BE2C (cell line): ENCODE measurements at regions not wholly inside any gene's neighbourhood (a gene's known extent, or its start where the extent isn't known, plus 50 kb on each side); places are given as distances from the start of the nearest gene placed in this dataset.

Experiments used
- DNase-seq: peaks from one replicate; pipeline ENCODE4 v3.0.0-alpha.2; 2020
- H3K27me3 ChIP-seq: fragments of 250-450 bp; sonication (Bioruptor Pico); 2 replicates; pipeline ENCODE4 v1.5.1; 2020; ENCODE audit warnings: mild to moderate bottlenecking
- H3K36me3 ChIP-seq: fragments of 250-450 bp; sonication (Bioruptor Pico); 2 replicates; pipeline ENCODE4 v1.5.1; 2020; ENCODE audit warnings: mild to moderate bottlenecking
- H3K4me1 ChIP-seq: fragments of 250-450 bp; sonication (Bioruptor Pico); 2 replicates; pipeline ENCODE4 v1.5.1; 2020
- H3K4me3 ChIP-seq: 2 replicates; pipeline ENCODE4 v1.5.1; 2011; ENCODE audit warnings: low read depth, low read length
- H3K9me3 ChIP-seq: fragments of 250-450 bp; sonication (Bioruptor Pico); 2 replicates; pipeline ENCODE4 v1.5.1; 2020
- CTCF ChIP-seq: IDR thresholded peaks from 2 replicates; pipeline ENCODE4 v1.5.1; 2012; ENCODE audit warnings: mild to moderate bottlenecking, low read depth, low read length

DNA sequence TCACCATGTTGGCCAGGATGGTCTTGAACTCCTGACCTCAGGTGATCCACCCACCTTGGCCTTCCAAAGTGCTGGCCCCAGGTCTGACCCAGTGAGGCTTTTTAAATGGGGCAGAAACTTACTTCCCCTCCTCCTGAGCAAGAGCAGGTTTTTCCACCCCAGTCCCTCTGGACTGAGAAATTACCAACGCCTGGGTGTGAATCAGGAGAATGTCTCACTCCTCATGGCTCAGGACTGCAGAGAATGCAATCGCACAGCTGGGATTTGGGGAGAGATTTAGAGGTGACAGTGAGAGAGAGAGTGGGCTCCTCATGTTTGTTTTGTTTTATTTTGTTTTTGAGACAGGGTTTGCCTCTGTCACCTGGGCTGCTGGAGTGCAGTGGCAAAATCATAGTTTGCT lies 203.6 kb downstream of the RAB11FIP4 start:
- no peaks in the 10 kb centered on the region for H3K36me3 ChIP-seq
- no peaks in the 10 kb centered on the region for H3K27me3 ChIP-seq
- H3K9me3 ChIP-seq, result no peaks in the 10 kb centered on the region
- H3K4me3 ChIP-seq, result no peak overlapping the region
- DNase-seq, result no peak
- peaks cover 10% of the 10 kb centered on the region for H3K4me1 ChIP-seq
- no peak for TF ChIP-seq CTCF

DNA sequence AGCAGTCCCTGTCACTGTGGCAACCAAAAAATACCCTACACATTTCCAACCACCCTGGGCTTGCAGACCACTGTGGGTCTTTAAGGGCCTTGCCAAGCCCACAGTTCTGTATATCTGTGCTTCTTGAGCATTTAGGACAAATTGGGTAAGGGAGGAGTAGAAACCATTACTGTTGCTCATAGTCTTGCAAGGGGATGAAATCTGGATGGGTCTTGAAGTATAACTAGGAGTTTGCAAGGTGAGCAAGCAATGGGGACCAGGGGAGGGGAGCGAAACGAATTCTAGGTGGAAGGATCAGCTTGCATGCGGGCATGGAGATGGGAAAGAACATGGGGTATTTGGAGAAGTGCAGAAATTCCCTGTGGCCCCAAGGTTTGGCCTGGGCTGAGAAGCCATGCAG lies 202.9 kb downstream of the RAB11FIP4 start:
- H3K36me3 ChIP-seq, result no peaks in the 10 kb centered on the region
- no peak for TF ChIP-seq CTCF
- H3K4me1 ChIP-seq, result peaks cover 10% of the 10 kb centered on the region
- no peak overlapping the region for H3K4me3 ChIP-seq
- H3K9me3 ChIP-seq, result no peaks in the 10 kb centered on the region
- no peak for DNase-seq
- no peaks in the 10 kb centered on the region for H3K27me3 ChIP-seq

- H3K4me1 ChIP-seq, result peaks cover 10% of the 10 kb centered on the region
- peak; percentile 50 for DNase-seq
Observed at GRCh38 chr17:31593806-31594205, 202.3 kb downstream of the RAB11FIP4 start.

DNA sequence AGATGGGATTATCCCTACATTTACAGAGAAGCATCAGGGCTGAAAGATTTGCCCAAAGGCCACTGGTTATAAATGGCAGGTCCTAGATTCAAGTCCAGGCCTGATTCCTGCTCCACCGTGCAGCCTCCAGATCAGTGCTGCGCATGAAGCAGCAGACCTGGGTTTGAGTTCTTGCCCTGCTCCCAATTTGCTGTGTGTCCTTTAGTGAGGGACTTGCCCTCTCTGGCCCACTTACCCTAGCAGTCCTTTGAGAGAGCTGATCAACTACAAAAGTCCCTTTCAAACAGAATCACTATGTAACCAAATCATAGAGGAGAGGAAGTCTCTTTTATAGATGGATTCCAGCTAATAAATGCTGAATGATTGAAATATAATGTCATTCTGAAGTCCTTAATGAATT lies 200.4 kb downstream of the RAB11FIP4 start:
- Histone ChIP-seq H3K9me3 (no peaks in the 10 kb centered on the region), H3K36me3 (no peaks in the 10 kb centered on the region), H3K4me1 (peaks cover 7% of the 10 kb centered on the region), H3K27me3 (no peaks in the 10 kb centered on the region), H3K4me3 (no peak overlapping the region)
- DNase-seq, result no peak
- TF ChIP-seq CTCF, result no peak

More at GRCh38 chr17:31593806-31594205, 202.3 kb downstream of the RAB11FIP4 start:
- H3K9me3 ChIP-seq, result no peaks in the 10 kb centered on the region
- no peak for TF ChIP-seq CTCF
- H3K4me3 ChIP-seq, result no peak overlapping the region
- H3K27me3 ChIP-seq, result no peaks in the 10 kb centered on the region
- no peaks in the 10 kb centered on the region for H3K36me3 ChIP-seq

GRCh38 chr17:31588512-31588911 lies 197.0 kb downstream of the RAB11FIP4 start:
- Histone ChIP-seq H3K4me1 (no peaks in the 10 kb centered on the region), H3K4me3 (no peak overlapping the region), H3K9me3 (no peaks in the 10 kb centered on the region), H3K36me3 (no peaks in the 10 kb centered on the region), H3K27me3 (no peaks in the 10 kb centered on the region)
- no peak for TF ChIP-seq CTCF
- DNase-seq, result no peak

GRCh38 chr17:31588034-31588433 lies 196.6 kb downstream of the RAB11FIP4 start:
- Histone ChIP-seq H3K4me3 (no peak overlapping the region), H3K4me1 (no peaks in the 10 kb centered on the region), H3K36me3 (no peaks in the 10 kb centered on the region), H3K27me3 (no peaks in the 10 kb centered on the region), H3K9me3 (no peaks in the 10 kb centered on the region)
- no peak for TF ChIP-seq CTCF
- no peak for DNase-seq
